H1 (cell line): ENCODE measurements at regions not wholly inside any gene's neighbourhood (a gene's known extent, or its start where the extent isn't known, plus 50 kb on each side); places are given as distances from the start of the nearest gene placed in this dataset.

Experiments used
- EGR1 ChIP-seq: IDR thresholded peaks from 2 replicates; pipeline ENCODE4 v1.6.1; 2011; ENCODE audit warnings: low read depth, low read length, borderline replicate concordance
- SIRT6 ChIP-seq: IDR thresholded peaks from one replicate; pipeline ENCODE4 v1.7.1; 2012; ENCODE audit warnings: low read length, inconsistent platforms
- SRF ChIP-seq: IDR thresholded peaks from 2 replicates; pipeline ENCODE4 v1.6.1; 2011; ENCODE audit warnings: mild to moderate bottlenecking, low read depth, low read length, moderate library complexity
- TF ChIP-seq, protein P1 (sequence below), 3 experiments: IDR thresholded peaks; 1 replicate in 2 of 3; 2 replicates in 1 of 3; pipeline versions ENCODE4 v1.5.1 to v1.6.1; 2011; ENCODE audit warnings: low read length in 3 of 3, mild to moderate bottlenecking in 3 of 3, inconsistent platforms in 2 of 3, low read depth in 1 of 3, moderate library complexity in 1 of 3; ENCODE audit not compliant: insufficient read depth in 1 of 3; ENCODE audit errors: control extremely low read depth in 1 of 3
- TF ChIP-seq, protein P2 (sequence below): IDR thresholded peaks from 2 replicates; pipeline ENCODE4 v1.6.1; 2012; ENCODE audit warnings: low read length, inconsistent platforms

- TF ChIP-seq, protein P1, sequence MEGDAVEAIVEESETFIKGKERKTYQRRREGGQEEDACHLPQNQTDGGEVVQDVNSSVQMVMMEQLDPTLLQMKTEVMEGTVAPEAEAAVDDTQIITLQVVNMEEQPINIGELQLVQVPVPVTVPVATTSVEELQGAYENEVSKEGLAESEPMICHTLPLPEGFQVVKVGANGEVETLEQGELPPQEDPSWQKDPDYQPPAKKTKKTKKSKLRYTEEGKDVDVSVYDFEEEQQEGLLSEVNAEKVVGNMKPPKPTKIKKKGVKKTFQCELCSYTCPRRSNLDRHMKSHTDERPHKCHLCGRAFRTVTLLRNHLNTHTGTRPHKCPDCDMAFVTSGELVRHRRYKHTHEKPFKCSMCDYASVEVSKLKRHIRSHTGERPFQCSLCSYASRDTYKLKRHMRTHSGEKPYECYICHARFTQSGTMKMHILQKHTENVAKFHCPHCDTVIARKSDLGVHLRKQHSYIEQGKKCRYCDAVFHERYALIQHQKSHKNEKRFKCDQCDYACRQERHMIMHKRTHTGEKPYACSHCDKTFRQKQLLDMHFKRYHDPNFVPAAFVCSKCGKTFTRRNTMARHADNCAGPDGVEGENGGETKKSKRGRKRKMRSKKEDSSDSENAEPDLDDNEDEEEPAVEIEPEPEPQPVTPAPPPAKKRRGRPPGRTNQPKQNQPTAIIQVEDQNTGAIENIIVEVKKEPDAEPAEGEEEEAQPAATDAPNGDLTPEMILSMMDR (IDR thresholded peaks at IDR 0.05; ENCODE audit: control extremely low read depth in 1 of 3, insufficient read depth in 1 of 3, low read depth in 1 of 3, low read length in 3 of 3): no peak
- TF ChIP-seq SRF (no peak), EGR1 (no peak), SIRT6 (no peak)
- TF ChIP-seq, protein P2, sequence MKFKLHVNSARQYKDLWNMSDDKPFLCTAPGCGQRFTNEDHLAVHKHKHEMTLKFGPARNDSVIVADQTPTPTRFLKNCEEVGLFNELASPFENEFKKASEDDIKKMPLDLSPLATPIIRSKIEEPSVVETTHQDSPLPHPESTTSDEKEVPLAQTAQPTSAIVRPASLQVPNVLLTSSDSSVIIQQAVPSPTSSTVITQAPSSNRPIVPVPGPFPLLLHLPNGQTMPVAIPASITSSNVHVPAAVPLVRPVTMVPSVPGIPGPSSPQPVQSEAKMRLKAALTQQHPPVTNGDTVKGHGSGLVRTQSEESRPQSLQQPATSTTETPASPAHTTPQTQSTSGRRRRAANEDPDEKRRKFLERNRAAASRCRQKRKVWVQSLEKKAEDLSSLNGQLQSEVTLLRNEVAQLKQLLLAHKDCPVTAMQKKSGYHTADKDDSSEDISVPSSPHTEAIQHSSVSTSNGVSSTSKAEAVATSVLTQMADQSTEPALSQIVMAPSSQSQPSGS: no peak
Observed at GRCh38 chr4:176583278-176583677, 209.4 kb downstream of the VEGFC start (continued).
